Urinary bladder (tissue), 3 donors: ENCODE measurements at regions not wholly inside any gene's neighbourhood (a gene's known extent, or its start where the extent isn't known, plus 50 kb on each side); places are given as distances from the start of the nearest gene placed in this dataset.

ENCODE experiments used
- DNase-seq: peaks from one replicate; pipeline ENCODE4 v3.0.0-alpha.2; 2015; ENCODE audit errors: extremely low spot score
- H3K27ac ChIP-seq: one replicate; pipeline ENCODE4 v1.5.1; 2013; ENCODE audit warnings: low read depth, mild to moderate bottlenecking, moderate library complexity
- H3K36me3 ChIP-seq: one replicate; pipeline ENCODE4 v1.6.1; 2013; ENCODE audit warnings: mild to moderate bottlenecking, moderate library complexity; ENCODE audit not compliant: insufficient read depth
- H3K4me1 ChIP-seq: one replicate; pipeline ENCODE4 v1.6.1; 2013; ENCODE audit warnings: mild to moderate bottlenecking, moderate library complexity; ENCODE audit not compliant: insufficient read depth
- H3K4me3 ChIP-seq: one replicate; pipeline ENCODE4 v1.5.1; 2013; ENCODE audit warnings: low read depth, low read length
- WGBS: extraction: QIAGEN DNeasy Blood & Tissue Kit; methylation state at CpG from one replicate; pipeline ENCODE4 v1.1.7; 2013; 5-methylcytosine and 5-hydroxymethylcytosine counted together
- donor health status: healthy with polysubstance abuse.
- donor health status: healthy.

DNA sequence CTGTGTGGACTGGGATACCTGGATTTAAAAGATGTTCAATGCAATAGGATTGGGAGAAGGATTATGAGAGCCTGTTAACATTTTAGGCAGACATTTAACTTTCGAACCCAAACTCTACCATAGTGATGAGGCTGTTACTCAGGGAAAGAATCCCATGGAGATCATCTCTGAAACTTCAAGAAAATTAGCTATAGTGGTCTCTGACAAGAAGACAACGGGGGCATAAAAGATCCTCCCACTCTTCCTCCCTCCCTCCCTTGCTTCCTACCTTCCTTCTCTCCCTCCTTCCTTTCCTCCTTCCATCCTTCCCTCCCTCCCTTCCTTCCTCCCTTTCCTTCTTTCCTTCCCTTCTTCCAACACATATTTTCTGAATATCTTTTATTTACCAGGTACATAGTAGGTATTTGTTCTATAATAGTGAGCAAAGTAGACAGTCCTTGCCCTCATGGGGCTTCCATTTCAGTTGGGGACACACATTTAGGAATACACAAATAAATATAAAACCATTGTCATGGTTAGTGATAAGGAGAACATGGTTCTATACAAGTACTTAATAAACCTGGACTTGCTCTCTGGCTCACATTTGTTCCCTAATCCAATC lies 143.2 kb downstream of the ATP6V1G3 start:
- Histone ChIP-seq H3K27ac (no peak overlapping the region), H3K4me3 (no peak overlapping the region), H3K36me3 (no peaks in the 10 kb centered on the region), H3K4me1 (no peaks in the 10 kb centered on the region)
- WGBS: 86% methylated on average over 2 of the region's 2 CpGs
- no peak for DNase-seq

GRCh38 chr1:198391393-198392020 lies 149.0 kb downstream of the ATP6V1G3 start:
- H3K27ac ChIP-seq: no peak overlapping the region
- H3K36me3 ChIP-seq: no peaks in the 10 kb centered on the region
- 50% methylated on average over 10 of the region's 10 CpGs for WGBS
- no peak overlapping the region for H3K4me3 ChIP-seq
- no peaks in the 10 kb centered on the region for H3K4me1 ChIP-seq
- DNase-seq: no peak

GRCh38 chr1:198387587-198387986 lies 152.9 kb downstream of the ATP6V1G3 start:
- Histone ChIP-seq H3K27ac (no peak overlapping the region), H3K36me3 (no peaks in the 10 kb centered on the region), H3K4me1 (no peaks in the 10 kb centered on the region), H3K4me3 (no peak overlapping the region)
- WGBS: 51% methylated on average over 3 of the region's 3 CpGs
- DNase-seq: no peak

DNA sequence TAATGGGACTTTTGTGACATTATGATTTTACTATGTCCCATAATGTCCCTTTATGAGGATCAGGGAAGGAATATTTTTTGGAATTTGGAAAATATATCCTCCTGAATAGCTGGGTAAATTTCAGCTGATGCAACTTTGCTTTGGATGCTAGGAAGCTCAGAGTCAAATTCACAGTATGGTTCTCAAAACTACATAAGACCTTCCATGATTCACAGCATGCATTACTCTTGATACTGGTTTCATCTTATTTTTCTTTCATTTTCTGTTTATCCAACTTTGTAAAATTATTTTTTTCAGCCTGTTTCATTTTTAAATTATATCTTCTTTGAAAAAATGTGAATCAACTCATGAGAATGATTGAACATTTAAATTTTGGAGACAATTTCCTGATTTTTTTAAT lies 160.2 kb downstream of the ATP6V1G3 start:
- Histone ChIP-seq H3K27ac (no peak overlapping the region), H3K4me3 (no peak overlapping the region), H3K36me3 (no peaks in the 10 kb centered on the region), H3K4me1 (no peaks in the 10 kb centered on the region)
- no peak for DNase-seq

DNA sequence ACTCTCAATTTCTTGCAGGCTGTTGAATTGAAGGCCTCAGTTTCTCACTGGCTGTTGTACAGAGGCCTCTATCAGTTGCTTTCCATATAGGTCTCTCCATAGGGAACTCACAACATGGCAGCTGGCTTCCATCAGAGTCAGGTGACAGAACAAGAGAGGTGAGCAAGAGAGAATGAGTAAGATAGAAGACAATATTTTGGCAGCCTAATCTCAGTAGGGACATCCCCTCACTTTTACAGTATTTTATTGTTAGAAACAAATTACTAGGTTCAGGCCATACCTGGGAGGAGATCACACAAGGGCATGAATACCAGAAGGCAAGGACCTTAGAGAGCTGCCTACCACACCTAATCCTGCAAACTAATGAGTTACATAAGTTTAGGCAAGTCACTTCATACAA lies 162.8 kb downstream of the ATP6V1G3 start:
- H3K4me1 ChIP-seq: no peaks in the 10 kb centered on the region

DNA sequence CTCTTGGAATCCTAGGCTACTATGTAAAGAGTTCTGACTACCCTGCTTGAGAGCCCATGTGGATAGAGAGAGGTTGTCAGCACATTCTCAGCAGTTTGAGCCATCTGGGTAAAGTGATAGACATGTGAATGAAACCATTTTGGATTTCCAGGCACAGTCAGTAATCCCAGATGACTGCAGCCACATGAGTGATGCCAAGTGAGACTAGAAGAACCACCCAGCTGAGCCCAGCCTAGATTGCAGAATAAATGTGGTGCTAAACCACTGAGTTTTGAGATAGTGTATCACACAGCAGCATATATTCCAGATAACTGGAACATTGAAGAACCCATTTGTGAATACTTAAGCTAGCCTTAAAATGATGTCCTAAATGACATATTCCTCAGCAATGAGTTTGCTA lies 166.2 kb downstream of the ATP6V1G3 start:
- Histone ChIP-seq H3K36me3 (no peaks in the 10 kb centered on the region), H3K4me3 (no peak overlapping the region), H3K4me1 (no peaks in the 10 kb centered on the region), H3K27ac (no peak overlapping the region)
- no peak for DNase-seq

More for the DNA sequence above, 162.8 kb downstream of the ATP6V1G3 start:
- no peak overlapping the region for H3K4me3 ChIP-seq
- H3K27ac ChIP-seq: no peak overlapping the region
- no peak for DNase-seq
- no peaks in the 10 kb centered on the region for H3K36me3 ChIP-seq

- Histone ChIP-seq H3K36me3 (no peaks in the 10 kb centered on the region), H3K4me1 (no peaks in the 10 kb centered on the region), H3K27ac (no peak overlapping the region), H3K4me3 (no peak overlapping the region)
- WGBS: 78% methylated on average over 3 of the region's 3 CpGs
- DNase-seq: no peak
Observed at GRCh38 chr1:198373376-198373775, 167.1 kb downstream of the ATP6V1G3 start.
